ENCODE measurements at regions not wholly inside any gene's neighbourhood (a gene's known extent, or its start where the extent isn't known, plus 50 kb on each side); places are given as distances from the start of the nearest gene placed in this dataset.
"Not testable (repeated sequence)": the region's sequence is repeated elsewhere in the genome, so short reads cannot be mapped to it uniquely, and the experiment has no call there.

GRCh38 chr10:64702086-64702485 is 1180.9 kb downstream of the REEP3 start:
- not testable (repeated sequence) for DNase-seq (ENCODE audit: low read depth, low spot score)

DNA sequence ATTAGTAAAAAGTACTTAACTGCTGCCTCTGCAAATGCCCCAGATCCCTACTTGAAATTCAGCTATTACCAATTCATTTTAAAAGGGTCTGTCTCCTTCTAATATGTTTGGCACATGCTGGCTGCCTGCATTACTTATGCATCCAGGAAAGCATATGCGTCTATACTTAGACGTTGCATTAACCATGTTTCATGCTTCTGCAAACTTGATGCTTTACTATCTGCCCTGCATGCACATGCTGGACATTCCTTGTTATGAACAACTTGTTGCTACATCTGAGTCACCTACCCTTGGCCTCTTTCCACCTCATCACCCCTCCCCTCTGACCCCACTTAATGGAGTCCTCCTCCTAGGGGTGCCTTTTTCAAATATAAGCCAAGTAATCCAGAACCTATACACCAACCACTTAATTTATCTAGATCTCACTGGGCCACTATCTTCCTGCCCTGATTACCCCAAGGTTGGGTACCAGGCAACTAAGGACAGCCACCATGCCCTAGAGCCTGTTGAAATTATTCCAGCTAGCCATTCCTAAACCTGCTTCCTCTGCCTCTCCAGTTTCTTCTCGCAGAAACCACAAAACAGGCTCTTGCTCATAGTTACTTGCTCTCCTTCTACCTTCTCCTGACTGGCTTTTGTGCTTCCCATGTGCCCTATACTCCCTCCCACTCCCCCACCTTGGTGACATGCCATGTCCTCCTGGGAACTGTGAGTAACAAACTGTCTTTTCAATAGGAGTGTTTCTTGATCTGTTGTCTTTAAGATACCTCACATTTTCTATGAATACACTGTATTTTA is 1187.9 kb downstream of the REEP3 start:
- DNase-seq (ENCODE audit: low read depth, low spot score) = no peak

- no peak for DNase-seq (ENCODE audit: low read depth, low spot score)
Observed at GRCh38 chr10:64726466-64726865, 1205.3 kb downstream of the REEP3 start.

- DNase-seq (ENCODE audit: low read depth, low spot score) = no peak
Observed at GRCh38 chr10:64731016-64731415, 1209.8 kb downstream of the REEP3 start.

GRCh38 chr10:64732372-64732957 is 1211.3 kb downstream of the REEP3 start:
- DNase-seq (ENCODE audit: low read depth, low spot score) = no peak

- DNase-seq (ENCODE audit: low read depth, low spot score) = no peak
Observed at GRCh38 chr10:64733980-64734379, 1212.8 kb downstream of the REEP3 start.

DNA sequence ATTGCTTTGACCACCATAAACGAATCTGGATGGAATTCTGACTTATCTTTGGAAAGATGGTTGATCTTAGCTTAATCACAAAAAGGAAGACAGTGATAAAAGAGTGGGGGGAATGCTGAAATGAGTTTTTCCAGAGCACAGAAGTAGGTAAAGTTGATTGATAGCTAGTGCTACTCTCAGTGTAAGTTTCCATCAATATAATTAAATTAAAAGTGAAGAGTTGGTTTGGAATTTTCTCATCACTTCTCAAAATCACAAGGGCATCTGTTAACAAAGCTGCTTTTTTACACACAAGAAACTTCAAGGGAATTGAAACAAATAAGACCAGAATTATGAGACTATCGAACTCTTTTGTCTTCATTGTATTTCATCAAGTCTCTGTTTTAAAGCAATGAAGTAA is 1217.3 kb downstream of the REEP3 start:
- no peak for DNase-seq (ENCODE audit: low read depth, low spot score)

- DNase-seq (ENCODE audit: low read depth, low spot score) = no peak
Observed at GRCh38 chr10:64745565-64745964, 1224.4 kb downstream of the REEP3 start.

DNA sequence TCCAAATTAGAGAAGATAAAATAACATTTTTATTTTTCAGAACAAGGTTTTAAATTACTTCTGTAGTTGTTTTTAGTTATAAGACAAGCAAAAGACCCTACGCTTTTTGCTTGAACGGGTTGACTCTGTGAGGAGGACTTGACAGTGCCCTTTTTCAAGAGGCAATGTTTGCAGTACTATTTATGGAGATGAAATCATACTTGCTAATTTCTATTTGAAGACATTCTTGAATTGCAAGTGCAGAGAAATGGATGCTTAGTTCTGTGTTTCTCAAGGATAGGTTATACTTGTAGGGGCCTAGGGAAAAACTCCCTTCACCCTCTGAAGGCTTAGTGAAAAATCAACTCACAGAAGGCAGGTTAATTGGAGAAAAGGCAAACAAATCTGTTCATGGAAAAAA is 1229.5 kb downstream of the REEP3 start:
- no peak for DNase-seq (ENCODE audit: low read depth, low spot score)

GRCh38 chr10:64753516-64753915 is 1232.3 kb downstream of the REEP3 start:
- no peak for DNase-seq (ENCODE audit: low read depth, low spot score)

GRCh38 chr10:64760371-64760770 is 1239.2 kb downstream of the REEP3 start:
- no peak for DNase-seq (ENCODE audit: low read depth, low spot score)

DNA sequence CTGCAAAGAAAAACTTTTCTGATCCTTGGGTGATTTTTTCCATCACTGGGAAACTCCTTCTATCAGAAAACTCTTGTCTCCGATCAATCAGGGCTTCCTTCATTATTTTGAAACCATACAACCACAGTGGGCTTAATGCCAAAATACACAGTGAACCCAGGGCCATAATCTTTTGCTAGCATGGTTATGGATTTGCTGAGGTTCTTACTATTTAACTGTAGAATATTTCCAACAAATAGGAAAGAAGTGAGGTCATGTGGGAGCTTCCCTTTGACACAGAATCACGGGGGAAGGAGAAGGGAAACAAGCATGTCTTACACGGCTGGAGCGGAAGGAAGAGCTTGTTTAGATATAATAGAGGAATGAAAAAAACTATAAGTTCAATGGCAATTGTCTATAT is 1241.7 kb downstream of the REEP3 start:
- DNase-seq (ENCODE audit: low read depth, low spot score) = no peak

GRCh38 chr10:64765498-64765897 is 1244.3 kb downstream of the REEP3 start:
- DNase-seq (ENCODE audit: low read depth, low spot score) = no peak

- DNase-seq (ENCODE audit: low read depth, low spot score) = no peak
Observed at GRCh38 chr10:64771253-64772050, 1250.3 kb downstream of the REEP3 start.

GRCh38 chr10:64773357-64773756 is 1252.2 kb downstream of the REEP3 start:
- DNase-seq (ENCODE audit: low read depth, low spot score) = no peak

GRCh38 chr10:64784451-64784850 is 1263.2 kb downstream of the REEP3 start:
- DNase-seq (ENCODE audit: low read depth, low spot score) = not testable (repeated sequence)

- DNase-seq (ENCODE audit: low read depth, low spot score) = no peak
Observed at GRCh38 chr10:64785816-64786215, 1264.6 kb downstream of the REEP3 start.

GRCh38 chr10:64786989-64787388 is 1265.8 kb downstream of the REEP3 start:
- no peak for DNase-seq (ENCODE audit: low read depth, low spot score)

GRCh38 chr10:64795847-64796246 is 1274.6 kb downstream of the REEP3 start:
- no peak for DNase-seq (ENCODE audit: low read depth, low spot score)

DNA sequence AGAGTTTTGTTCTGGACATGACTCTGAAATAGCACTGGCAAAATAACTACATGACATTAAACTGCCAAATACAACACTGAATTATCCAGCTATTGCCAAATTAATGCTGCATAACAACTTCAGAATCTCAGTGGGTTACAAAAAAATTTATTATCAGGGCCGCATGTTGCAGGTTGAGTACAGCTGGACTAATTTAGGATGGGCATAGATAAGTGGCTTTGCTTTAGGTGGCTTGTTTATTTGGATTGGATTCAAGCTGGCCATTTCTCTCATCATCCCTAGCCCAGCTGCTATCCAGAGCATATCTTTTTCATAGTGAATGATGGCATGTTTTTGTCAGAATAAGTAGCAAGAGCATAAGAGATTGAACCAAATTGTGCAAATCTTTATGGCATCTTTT is 1277.1 kb downstream of the REEP3 start:
- DNase-seq (ENCODE audit: low read depth, low spot score) = no peak

- not testable (repeated sequence) for DNase-seq (ENCODE audit: low read depth, low spot score)
Observed at GRCh38 chr10:64808233-64808632, 1287.0 kb downstream of the REEP3 start.

- DNase-seq (ENCODE audit: low read depth, low spot score) = peak; percentile 9
Observed at GRCh38 chr10:64810046-64810445, 1288.8 kb downstream of the REEP3 start.

DNA sequence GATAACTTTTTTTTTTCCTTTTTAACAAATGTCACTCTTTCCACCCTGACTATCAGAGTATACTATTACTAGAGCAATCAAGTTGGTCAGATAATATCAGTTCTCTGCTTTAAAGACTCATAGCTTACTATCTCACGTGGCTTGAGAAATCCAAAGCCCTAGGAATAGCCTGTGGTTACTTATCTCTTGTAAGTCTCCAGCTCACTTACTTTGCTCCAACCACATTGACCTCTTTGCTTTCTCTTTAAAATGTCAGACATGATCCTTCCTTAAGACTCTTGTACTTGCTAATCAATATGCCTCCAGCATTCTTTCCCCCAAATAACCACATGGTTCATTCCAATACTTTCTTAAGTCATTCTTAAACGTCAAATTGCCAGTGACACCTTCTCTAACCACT is 1292.2 kb downstream of the REEP3 start:
- DNase-seq (ENCODE audit: low read depth, low spot score) = no peak

Data from iPS DF 19.7 (cell line).